ENCODE measurements at regions not wholly inside any gene's neighbourhood (a gene's known extent, or its start where the extent isn't known, plus 50 kb on each side); places are given as distances from the start of the nearest gene placed in this dataset.

- no peak overlapping the region for H3K4me3 Mint-ChIP-seq
- ATAC-seq, result no peak
- H3K27ac Mint-ChIP-seq, result no peak overlapping the region
- no peaks in the 10 kb centered on the region for H3K27me3 Mint-ChIP-seq
- no peaks in the 10 kb centered on the region for H3K9me3 ChIP-seq (ENCODE audit: control insufficient read depth, low read length, poor library complexity, severe bottlenecking)
- H3K4me1 Mint-ChIP-seq, result no peaks in the 10 kb centered on the region
- DNase-seq, result no peak
- no peaks in the 10 kb centered on the region for H3K36me3 Mint-ChIP-seq (ENCODE audit: low read depth)
Observed at GRCh38 chr15:47337836-47338235, 379.5 kb upstream of the SEMA6D start.

DNA sequence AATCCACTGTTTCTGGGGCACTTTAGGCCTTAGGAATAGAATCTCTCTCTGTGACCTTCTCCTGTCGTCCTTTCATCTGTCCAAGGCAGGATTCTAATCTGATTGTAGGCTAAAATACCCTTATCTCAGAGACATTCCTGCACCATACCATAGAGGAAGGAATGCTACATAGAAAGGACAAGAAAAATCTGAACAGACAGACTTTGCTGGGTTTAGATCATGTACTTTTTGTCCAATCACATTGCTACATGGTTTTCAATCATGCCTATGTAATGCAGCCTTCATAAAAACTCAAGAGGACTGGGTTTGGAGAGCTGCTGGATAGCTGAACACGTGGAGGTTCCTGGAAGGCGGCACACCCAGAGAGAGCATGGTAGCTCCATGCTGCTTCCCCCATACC is 378.5 kb upstream of the SEMA6D start:
- Mint-ChIP-seq H3K4me1 (no peaks in the 10 kb centered on the region), H3K27ac (no peak overlapping the region), H3K36me3 (ENCODE audit: low read depth) (no peaks in the 10 kb centered on the region), H3K4me3 (no peak overlapping the region), H3K27me3 (no peaks in the 10 kb centered on the region)
- no peaks in the 10 kb centered on the region for H3K9me3 ChIP-seq (ENCODE audit: control insufficient read depth, low read length, poor library complexity, severe bottlenecking)
- ATAC-seq (no peak), DNase-seq (no peak)

- no peak overlapping the region for H3K27ac Mint-ChIP-seq
- DNase-seq (no peak), ATAC-seq (no peak)
- H3K27me3 Mint-ChIP-seq, result no peaks in the 10 kb centered on the region
- no peaks in the 10 kb centered on the region for H3K9me3 ChIP-seq (ENCODE audit: control insufficient read depth, low read length, poor library complexity, severe bottlenecking)
- no peaks in the 10 kb centered on the region for H3K36me3 Mint-ChIP-seq (ENCODE audit: low read depth)
- no peak overlapping the region for H3K4me3 Mint-ChIP-seq
- no peaks in the 10 kb centered on the region for H3K4me1 Mint-ChIP-seq
Observed at GRCh38 chr15:47339800-47340570, 377.3 kb upstream of the SEMA6D start.

GRCh38 chr15:47340571-47340920 is 376.8 kb upstream of the SEMA6D start:
- no peaks in the 10 kb centered on the region for H3K4me1 Mint-ChIP-seq
- H3K4me3 Mint-ChIP-seq, result no peak overlapping the region
- H3K36me3 Mint-ChIP-seq (ENCODE audit: low read depth), result no peaks in the 10 kb centered on the region
- no peaks in the 10 kb centered on the region for H3K9me3 ChIP-seq (ENCODE audit: control insufficient read depth, low read length, poor library complexity, severe bottlenecking)
- no peak for DNase-seq
- H3K27me3 Mint-ChIP-seq, result no peaks in the 10 kb centered on the region
- no peak for ATAC-seq
- H3K27ac Mint-ChIP-seq, result no peak overlapping the region

GRCh38 chr15:47349179-47349578 is 368.1 kb upstream of the SEMA6D start:
- H3K9me3 ChIP-seq (ENCODE audit: control insufficient read depth, low read length, poor library complexity, severe bottlenecking), result no peaks in the 10 kb centered on the region
- no peak overlapping the region for H3K4me3 Mint-ChIP-seq
- no peak for DNase-seq
- no peak overlapping the region for H3K27ac Mint-ChIP-seq
- no peaks in the 10 kb centered on the region for H3K27me3 Mint-ChIP-seq
- no peaks in the 10 kb centered on the region for H3K36me3 Mint-ChIP-seq (ENCODE audit: low read depth)
- H3K4me1 Mint-ChIP-seq, result no peaks in the 10 kb centered on the region
- no peak for ATAC-seq

GRCh38 chr15:47351501-47351900 is 365.8 kb upstream of the SEMA6D start:
- no peaks in the 10 kb centered on the region for H3K36me3 Mint-ChIP-seq (ENCODE audit: low read depth)
- H3K4me3 Mint-ChIP-seq, result no peak overlapping the region
- H3K27ac Mint-ChIP-seq, result no peak overlapping the region
- no peaks in the 10 kb centered on the region for H3K27me3 Mint-ChIP-seq
- H3K9me3 ChIP-seq (ENCODE audit: control insufficient read depth, low read length, poor library complexity, severe bottlenecking), result no peaks in the 10 kb centered on the region
- H3K4me1 Mint-ChIP-seq, result no peaks in the 10 kb centered on the region
- ATAC-seq (no peak), DNase-seq (no peak)

DNA sequence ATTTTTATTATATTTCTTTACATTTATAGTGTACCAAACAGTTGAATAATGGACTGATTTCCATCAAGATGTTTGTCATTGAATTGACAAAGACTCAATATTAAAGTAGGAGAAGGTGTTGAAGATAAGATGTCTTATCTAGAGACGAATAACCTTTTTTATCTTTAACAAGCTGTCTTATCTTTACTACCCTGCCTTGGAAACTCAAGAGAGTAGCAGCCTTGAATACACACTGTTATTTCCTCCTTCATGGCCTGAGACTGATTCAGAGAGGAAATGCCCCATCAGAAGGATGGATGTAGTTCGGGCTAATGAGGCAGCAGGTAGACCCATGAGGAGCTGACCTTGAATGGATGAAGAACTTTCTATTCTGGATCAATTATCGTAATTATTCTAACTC is 365.1 kb upstream of the SEMA6D start:
- no peak overlapping the region for H3K27ac Mint-ChIP-seq
- H3K27me3 Mint-ChIP-seq, result no peaks in the 10 kb centered on the region
- ATAC-seq (no peak), DNase-seq (no peak)
- H3K9me3 ChIP-seq (ENCODE audit: control insufficient read depth, low read length, poor library complexity, severe bottlenecking), result no peaks in the 10 kb centered on the region
- no peaks in the 10 kb centered on the region for H3K4me1 Mint-ChIP-seq
- H3K36me3 Mint-ChIP-seq (ENCODE audit: low read depth), result no peaks in the 10 kb centered on the region
- H3K4me3 Mint-ChIP-seq, result no peak overlapping the region

DNA sequence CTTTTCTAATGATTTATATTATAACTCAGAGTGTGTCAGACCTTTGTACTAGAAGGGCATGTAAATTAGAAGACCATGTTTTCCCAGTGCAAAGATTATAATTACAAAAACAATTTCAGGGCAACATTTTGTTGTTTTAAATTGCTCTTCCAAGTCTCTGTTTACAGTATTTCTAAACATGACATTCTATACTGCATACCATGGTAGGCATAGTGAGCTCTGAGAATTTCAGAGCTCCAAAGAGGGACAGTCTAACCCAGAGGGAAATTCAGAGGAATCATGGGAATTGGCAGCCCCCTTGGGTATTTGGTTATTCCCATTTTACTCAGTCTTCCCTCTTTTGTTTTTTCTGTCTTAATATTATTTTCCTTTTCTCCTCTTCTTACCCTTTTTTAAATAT is 361.5 kb upstream of the SEMA6D start:
- no peak overlapping the region for H3K27ac Mint-ChIP-seq
- no peak for DNase-seq
- ATAC-seq, result no peak
- no peak overlapping the region for H3K4me3 Mint-ChIP-seq
- no peaks in the 10 kb centered on the region for H3K36me3 Mint-ChIP-seq (ENCODE audit: low read depth)
- no peaks in the 10 kb centered on the region for H3K9me3 ChIP-seq (ENCODE audit: control insufficient read depth, low read length, poor library complexity, severe bottlenecking)
- no peaks in the 10 kb centered on the region for H3K4me1 Mint-ChIP-seq
- H3K27me3 Mint-ChIP-seq, result no peaks in the 10 kb centered on the region

GRCh38 chr15:47356297-47356696 is 361.0 kb upstream of the SEMA6D start:
- no peaks in the 10 kb centered on the region for H3K27me3 Mint-ChIP-seq
- no peak for ATAC-seq

DNA sequence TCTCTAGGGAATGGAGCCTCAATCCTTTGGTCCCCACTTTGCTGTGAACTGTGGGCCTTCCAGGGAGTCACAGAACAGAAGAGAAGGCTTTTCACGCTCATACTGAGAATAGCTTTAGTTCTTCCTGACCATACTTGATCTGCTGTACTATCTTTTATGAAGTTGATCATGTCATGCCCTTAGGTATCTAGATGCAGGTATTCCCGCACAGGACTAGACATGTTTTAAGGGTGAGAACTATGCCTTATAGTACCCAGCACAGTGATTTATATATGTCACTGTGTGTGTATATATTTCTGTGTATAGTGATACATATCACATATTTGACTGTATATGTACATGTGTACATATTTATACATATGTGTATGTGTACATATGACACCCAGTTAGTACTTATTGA is 358.4 kb upstream of the SEMA6D start:
- H3K9me3 ChIP-seq (ENCODE audit: control insufficient read depth, low read length, poor library complexity, severe bottlenecking), result no peaks in the 10 kb centered on the region
- Mint-ChIP-seq H3K4me3 (no peak overlapping the region), H3K27ac (no peak overlapping the region), H3K36me3 (ENCODE audit: low read depth) (no peaks in the 10 kb centered on the region), H3K4me1 (no peaks in the 10 kb centered on the region), H3K27me3 (no peaks in the 10 kb centered on the region)
- ATAC-seq (no peak), DNase-seq (no peak)

More at GRCh38 chr15:47356297-47356696, 361.0 kb upstream of the SEMA6D start:
- Mint-ChIP-seq H3K4me3 (no peak overlapping the region), H3K36me3 (ENCODE audit: low read depth) (no peaks in the 10 kb centered on the region), H3K27ac (no peak overlapping the region), H3K4me1 (no peaks in the 10 kb centered on the region)
- DNase-seq, result no peak
- H3K9me3 ChIP-seq (ENCODE audit: control insufficient read depth, low read length, poor library complexity, severe bottlenecking), result no peaks in the 10 kb centered on the region

- ATAC-seq, result no peak
- no peak for DNase-seq
- no peaks in the 10 kb centered on the region for H3K27me3 Mint-ChIP-seq
- no peak overlapping the region for H3K4me3 Mint-ChIP-seq
- H3K4me1 Mint-ChIP-seq, result no peaks in the 10 kb centered on the region
- no peaks in the 10 kb centered on the region for H3K9me3 ChIP-seq (ENCODE audit: control insufficient read depth, low read length, poor library complexity, severe bottlenecking)
- H3K36me3 Mint-ChIP-seq (ENCODE audit: low read depth), result no peaks in the 10 kb centered on the region
- no peak overlapping the region for H3K27ac Mint-ChIP-seq
Observed at GRCh38 chr15:47360305-47360704, 357.0 kb upstream of the SEMA6D start.

- H3K27me3 Mint-ChIP-seq, result no peaks in the 10 kb centered on the region
- DNase-seq (no peak), ATAC-seq (no peak)
- H3K4me1 Mint-ChIP-seq, result no peaks in the 10 kb centered on the region
- H3K4me3 Mint-ChIP-seq, result no peak overlapping the region
- H3K27ac Mint-ChIP-seq, result no peak overlapping the region
- H3K9me3 ChIP-seq (ENCODE audit: control insufficient read depth, low read length, poor library complexity, severe bottlenecking), result no peaks in the 10 kb centered on the region
- no peaks in the 10 kb centered on the region for H3K36me3 Mint-ChIP-seq (ENCODE audit: low read depth)
Observed at GRCh38 chr15:47362118-47362905, 355.0 kb upstream of the SEMA6D start.

DNA sequence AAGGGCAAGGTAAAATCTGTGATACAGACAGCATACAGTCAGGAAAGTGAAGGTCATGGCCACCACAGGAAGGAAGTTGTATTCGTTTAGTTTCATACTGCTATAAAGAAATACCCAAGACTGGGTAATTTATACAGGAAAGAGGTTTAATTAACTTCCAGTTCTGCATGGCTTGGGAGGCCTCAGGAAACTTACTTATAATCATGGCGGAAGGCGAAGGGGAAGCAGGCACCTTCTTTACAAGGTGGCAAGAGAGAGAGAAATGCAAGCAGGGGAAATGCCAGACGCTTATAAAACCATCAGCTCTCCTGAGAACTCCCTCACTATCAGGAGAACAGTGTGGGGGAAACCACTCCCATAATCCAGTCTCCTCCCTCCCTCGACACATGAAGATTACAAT is 353.7 kb upstream of the SEMA6D start:
- Mint-ChIP-seq H3K36me3 (ENCODE audit: low read depth) (no peaks in the 10 kb centered on the region), H3K27ac (no peak overlapping the region), H3K27me3 (no peaks in the 10 kb centered on the region), H3K4me3 (no peak overlapping the region), H3K4me1 (no peaks in the 10 kb centered on the region)
- ATAC-seq (no peak), DNase-seq (no peak)
- H3K9me3 ChIP-seq (ENCODE audit: control insufficient read depth, low read length, poor library complexity, severe bottlenecking), result no peaks in the 10 kb centered on the region
